ENCODE measurements at regions not wholly inside any gene's neighbourhood (a gene's known extent, or its start where the extent isn't known, plus 50 kb on each side); places are given as distances from the start of the nearest gene placed in this dataset.

DNA sequence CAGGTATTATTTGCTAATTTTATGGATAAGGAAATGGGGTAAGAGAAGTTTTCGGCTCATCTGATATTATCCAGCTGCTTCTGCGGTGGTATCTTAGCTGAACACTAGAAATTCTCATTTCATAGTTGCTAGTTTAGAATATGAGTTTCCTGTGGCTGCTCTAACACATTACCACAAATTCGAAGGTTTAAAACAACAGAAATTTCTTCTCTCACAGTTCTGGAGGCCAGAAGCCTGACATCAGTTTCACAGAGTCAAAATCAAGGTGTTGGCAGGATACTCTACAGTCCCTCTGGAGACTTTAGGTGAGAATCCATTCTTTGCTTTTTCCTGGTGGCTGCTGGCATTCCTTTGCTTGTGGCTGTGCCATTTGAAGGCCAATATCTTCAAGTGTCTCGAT, 205.9 kb downstream of the PTEN start:
- Histone ChIP-seq H3K9me3 (ENCODE audit: insufficient read depth, low read length) (no peaks in the 10 kb centered on the region), H3K4me1 (ENCODE audit: low read length) (peaks cover 76% of the 10 kb centered on the region), H3K4me3 (ENCODE audit: low read length) (no peak overlapping the region), H3K79me2 (ENCODE audit: low read length) (no peaks in the 10 kb centered on the region), H3K27me3 (ENCODE audit: low read depth, low read length) (peaks cover 4% of the 10 kb centered on the region; the same call in 1 of the 2 replicates), H3K9ac (ENCODE audit: low read length) (no peak overlapping the region), H2AFZ (ENCODE audit: low read depth, low read length) (no peak overlapping the region), H3K27ac (ENCODE audit: low read length) (no peak overlapping the region), H4K20me1 (ENCODE audit: insufficient read depth, low read length) (no peaks in the 10 kb centered on the region), H3K4me2 (ENCODE audit: low read length) (peak overlapping the region; percentile 88), H3K36me3 (replicated peaks; ENCODE audit: low read depth, low read length) (no peaks in the 10 kb centered on the region)
- TF ChIP-seq, protein P1, sequence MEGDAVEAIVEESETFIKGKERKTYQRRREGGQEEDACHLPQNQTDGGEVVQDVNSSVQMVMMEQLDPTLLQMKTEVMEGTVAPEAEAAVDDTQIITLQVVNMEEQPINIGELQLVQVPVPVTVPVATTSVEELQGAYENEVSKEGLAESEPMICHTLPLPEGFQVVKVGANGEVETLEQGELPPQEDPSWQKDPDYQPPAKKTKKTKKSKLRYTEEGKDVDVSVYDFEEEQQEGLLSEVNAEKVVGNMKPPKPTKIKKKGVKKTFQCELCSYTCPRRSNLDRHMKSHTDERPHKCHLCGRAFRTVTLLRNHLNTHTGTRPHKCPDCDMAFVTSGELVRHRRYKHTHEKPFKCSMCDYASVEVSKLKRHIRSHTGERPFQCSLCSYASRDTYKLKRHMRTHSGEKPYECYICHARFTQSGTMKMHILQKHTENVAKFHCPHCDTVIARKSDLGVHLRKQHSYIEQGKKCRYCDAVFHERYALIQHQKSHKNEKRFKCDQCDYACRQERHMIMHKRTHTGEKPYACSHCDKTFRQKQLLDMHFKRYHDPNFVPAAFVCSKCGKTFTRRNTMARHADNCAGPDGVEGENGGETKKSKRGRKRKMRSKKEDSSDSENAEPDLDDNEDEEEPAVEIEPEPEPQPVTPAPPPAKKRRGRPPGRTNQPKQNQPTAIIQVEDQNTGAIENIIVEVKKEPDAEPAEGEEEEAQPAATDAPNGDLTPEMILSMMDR (IDR thresholded peaks at IDR 0.05; ENCODE audit: low read depth, low read length) = no peak

DNA sequence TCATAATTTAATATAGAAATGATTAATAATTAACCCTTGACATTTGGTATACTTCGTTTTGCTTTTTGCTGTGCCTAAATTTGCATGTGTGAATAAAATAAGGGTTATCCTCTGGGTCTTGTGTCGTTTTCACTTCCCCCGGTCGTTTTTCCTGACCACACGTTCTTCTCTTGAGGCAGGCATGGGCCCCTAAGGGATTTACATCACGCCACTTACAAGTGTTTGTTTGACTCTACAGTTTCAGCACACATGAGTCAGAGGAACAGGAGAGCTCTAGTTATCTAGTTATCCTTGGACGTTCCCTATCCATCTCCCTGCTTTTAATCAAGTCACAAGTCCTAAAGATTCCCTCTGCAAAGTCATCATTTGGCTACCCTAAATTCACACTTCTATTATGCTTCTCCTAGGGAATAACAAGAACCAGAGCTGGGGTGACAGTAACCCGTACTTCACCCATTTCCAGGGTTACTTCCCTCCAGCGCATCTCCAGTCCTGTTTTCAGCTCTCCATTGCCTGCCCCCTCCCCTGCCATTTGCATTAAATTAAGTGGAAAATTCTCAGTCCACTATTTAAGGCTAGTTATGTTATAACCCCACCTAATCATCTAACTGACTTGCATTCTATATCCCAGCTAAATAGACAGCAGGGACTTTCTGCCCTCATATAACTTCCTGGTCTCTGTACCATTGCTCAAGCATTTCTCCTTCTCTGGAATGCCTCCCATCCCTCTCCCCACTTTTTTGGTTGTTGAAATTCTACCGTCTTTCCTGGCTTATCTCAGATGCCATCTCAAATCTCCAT, 206.9 kb downstream of the PTEN start:
- Histone ChIP-seq H3K27ac (ENCODE audit: low read length) (no peak overlapping the region), H3K9ac (ENCODE audit: low read length) (no peak overlapping the region), H3K9me3 (ENCODE audit: insufficient read depth, low read length) (no peaks in the 10 kb centered on the region), H3K4me3 (ENCODE audit: low read length) (peak overlapping the region; percentile 52), H4K20me1 (ENCODE audit: insufficient read depth, low read length) (no peaks in the 10 kb centered on the region), H3K27me3 (ENCODE audit: low read depth, low read length) (peaks cover 4% of the 10 kb centered on the region; the same call in 1 of the 2 replicates), H2AFZ (ENCODE audit: low read depth, low read length) (no peak overlapping the region), H3K36me3 (replicated peaks; ENCODE audit: low read depth, low read length) (no peaks in the 10 kb centered on the region), H3K79me2 (ENCODE audit: low read length) (no peaks in the 10 kb centered on the region), H3K4me2 (ENCODE audit: low read length) (peak overlapping the region; percentile 88), H3K4me1 (ENCODE audit: low read length) (peaks cover 66% of the 10 kb centered on the region)
- TF ChIP-seq EZH2phosphoT487 (IDR thresholded peaks at IDR 0.05; ENCODE audit: low read depth) = no peak
- TF ChIP-seq, protein P1 (IDR thresholded peaks at IDR 0.05; ENCODE audit: low read depth, low read length) = no peak

DNA sequence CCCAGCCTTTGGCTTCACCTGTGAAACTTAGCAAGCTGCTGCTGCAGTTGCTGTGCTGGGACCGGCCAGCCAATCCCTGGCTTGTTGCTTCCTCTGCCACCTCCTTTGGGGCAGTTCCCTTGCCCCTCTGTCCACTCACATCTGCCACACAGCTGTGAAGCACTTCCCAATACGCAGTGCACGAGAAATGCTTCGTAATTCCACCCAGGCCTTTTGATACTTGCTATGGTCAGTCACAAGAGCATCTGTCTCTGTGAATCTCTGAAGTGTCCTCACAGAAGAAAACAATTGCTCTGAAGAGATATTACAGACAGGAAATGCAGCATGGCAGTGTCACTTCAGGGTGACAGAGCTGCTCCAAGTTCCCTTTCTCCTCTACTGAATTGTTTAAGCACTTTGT, 208.5 kb downstream of the PTEN start:
- Histone ChIP-seq H3K9me3 (ENCODE audit: insufficient read depth, low read length) (no peaks in the 10 kb centered on the region), H3K9ac (ENCODE audit: low read length) (no peak overlapping the region), H3K27me3 (ENCODE audit: low read depth, low read length) (peaks cover 4% of the 10 kb centered on the region; the same call in 1 of the 2 replicates), H3K4me3 (ENCODE audit: low read length) (no peak overlapping the region), H2AFZ (ENCODE audit: low read depth, low read length) (no peak overlapping the region), H3K4me1 (ENCODE audit: low read length) (peaks cover 60% of the 10 kb centered on the region), H3K79me2 (ENCODE audit: low read length) (no peaks in the 10 kb centered on the region), H3K36me3 (replicated peaks; ENCODE audit: low read depth, low read length) (no peaks in the 10 kb centered on the region), H3K27ac (ENCODE audit: low read length) (no peak overlapping the region), H3K4me2 (ENCODE audit: low read length) (no peak overlapping the region), H4K20me1 (ENCODE audit: insufficient read depth, low read length) (no peaks in the 10 kb centered on the region)
- TF ChIP-seq, protein P1 (IDR thresholded peaks at IDR 0.05; ENCODE audit: low read depth, low read length) = no peak

DNA sequence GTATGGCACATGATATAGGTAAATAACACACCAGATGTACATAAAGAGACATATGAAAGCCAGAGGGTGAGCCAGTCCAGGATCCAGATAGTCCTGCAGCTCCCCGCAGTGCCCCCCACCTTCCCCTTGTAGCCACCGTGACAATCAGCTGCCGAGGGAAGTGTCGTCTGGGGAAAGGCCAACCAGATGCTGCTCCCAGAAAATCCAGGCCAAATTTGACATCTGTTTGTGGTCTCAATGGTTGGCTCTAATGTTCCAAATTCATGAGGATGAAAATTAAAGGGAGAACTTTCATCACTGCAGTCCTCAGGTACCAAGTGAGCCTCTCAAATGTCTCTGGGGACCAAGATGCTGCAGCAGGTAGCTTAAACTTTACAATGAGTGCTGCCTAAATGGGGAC, 210.3 kb downstream of the PTEN start:
- Histone ChIP-seq H3K9me3 (ENCODE audit: insufficient read depth, low read length) (no peaks in the 10 kb centered on the region), H3K36me3 (replicated peaks; ENCODE audit: low read depth, low read length) (no peaks in the 10 kb centered on the region), H3K27ac (ENCODE audit: low read length) (no peak overlapping the region), H2AFZ (ENCODE audit: low read depth, low read length) (no peak overlapping the region), H3K9ac (ENCODE audit: low read length) (no peak overlapping the region), H3K4me1 (ENCODE audit: low read length) (peaks cover 47% of the 10 kb centered on the region), H3K27me3 (ENCODE audit: low read depth, low read length) (peaks cover 4% of the 10 kb centered on the region; the same call in 1 of the 2 replicates), H3K79me2 (ENCODE audit: low read length) (no peaks in the 10 kb centered on the region), H4K20me1 (ENCODE audit: insufficient read depth, low read length) (no peaks in the 10 kb centered on the region), H3K4me3 (ENCODE audit: low read length) (no peak overlapping the region), H3K4me2 (ENCODE audit: low read length) (no peak overlapping the region)
- TF ChIP-seq EZH2phosphoT487 (IDR thresholded peaks at IDR 0.05; ENCODE audit: low read depth) = no peak
- TF ChIP-seq, protein P1 (IDR thresholded peaks at IDR 0.05; ENCODE audit: low read depth, low read length) = no peak
